ENCODE measurements at regions not wholly inside any gene's neighbourhood (a gene's known extent, or its start where the extent isn't known, plus 50 kb on each side); places are given as distances from the start of the nearest gene placed in this dataset.

DNA sequence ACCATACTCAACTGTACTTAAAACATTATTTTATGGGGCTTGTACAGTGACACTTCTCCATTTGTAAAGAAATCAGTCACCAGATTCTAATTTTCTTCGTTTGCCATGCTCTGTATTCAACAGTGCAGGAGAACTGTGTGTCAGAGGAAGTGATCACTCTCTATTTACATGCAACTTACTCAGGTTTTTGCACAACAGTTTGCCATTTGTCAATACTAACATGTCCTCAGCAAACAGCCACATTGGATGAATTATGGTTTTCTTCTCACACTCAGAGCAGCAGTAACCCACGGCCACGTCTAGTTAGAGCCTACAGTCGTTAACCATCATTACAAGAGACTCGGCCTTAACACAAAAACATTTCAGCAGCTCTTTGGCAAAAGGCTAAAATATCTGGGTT is 69.2 kb upstream of the SP4 start:
- H3K27ac Mint-ChIP-seq: peak overlapping the region; percentile 78
- 60% methylated on average over 5 of the region's 5 CpGs for WGBS (ENCODE audit: insufficient coverage)
- H3K27me3 Mint-ChIP-seq (ENCODE audit: low read depth in 2 of 2): no peaks in the 10 kb centered on the region

DNA sequence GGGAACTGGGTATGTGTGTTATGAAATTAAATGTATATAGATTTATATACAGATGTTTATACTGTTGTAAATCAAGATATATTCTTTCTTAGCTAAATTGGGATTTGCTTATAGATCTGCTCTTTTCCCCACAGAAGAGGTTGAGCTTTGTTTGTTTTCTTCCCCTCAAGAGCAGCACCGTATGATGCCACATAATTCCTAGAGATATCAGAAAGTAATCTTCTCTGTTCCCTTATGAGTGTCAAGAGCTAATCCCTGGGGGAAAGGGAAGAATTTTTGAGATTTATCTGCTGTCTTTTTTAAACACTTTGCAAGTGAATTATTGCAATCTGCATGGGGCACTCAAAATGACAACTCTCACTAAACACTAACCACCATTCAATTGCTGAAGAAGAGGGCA is 68.7 kb upstream of the SP4 start:
- Mint-ChIP-seq H3K9me3 (no peaks in the 10 kb centered on the region), H3K4me1 (peaks cover 70 to 78% of the 10 kb centered on the region in 2 donors), H3K27me3 (ENCODE audit: low read depth in 2 of 2) (no peaks in the 10 kb centered on the region), H3K36me3 (no peaks in the 10 kb centered on the region), H3K27ac (peak overlapping the region; percentile 78), H3K4me3 (peak overlapping the region; percentile 1)
- peaks cover 37% of the 10 kb centered on the region for H3K4me1 ChIP-seq (ENCODE audit: control insufficient read depth, insufficient read depth, low read length)
- peak overlapping the region; percentile 8 for H3K27ac ChIP-seq (ENCODE audit: low read length)
- no peak overlapping the region for H3K4me3 ChIP-seq (ENCODE audit: low read length)
- WGBS (ENCODE audit: insufficient coverage): no CpG with 5 or more reads among the region's 1 CpG
- no peaks in the 10 kb centered on the region for H3K36me3 ChIP-seq (ENCODE audit: control insufficient read depth, insufficient read depth, low read length)
- ATAC-seq (no peak), DNase-seq (no peak)
- no peak for TF ChIP-seq CTCF (IDR thresholded peaks at IDR 0.05)
- H3K27me3 ChIP-seq (ENCODE audit: control insufficient read depth, insufficient read depth, low read length): no peaks in the 10 kb centered on the region
- intact Hi-C loops (cut with micrococcal nuclease): loop anchor here (5.0 kb wide), 1 partner anchor 68 kb away; the partner anchor contains the start of gene SP4
- H3K9me3 ChIP-seq (ENCODE audit: control insufficient read depth, insufficient read depth, low read length): no peaks in the 10 kb centered on the region

More for the DNA sequence above, 69.2 kb upstream of the SP4 start:
- Mint-ChIP-seq H3K4me3 (peak overlapping the region; percentile 18), H3K9me3 (no peaks in the 10 kb centered on the region), H3K36me3 (no peaks in the 10 kb centered on the region), H3K4me1 (peaks cover 76 to 83% of the 10 kb centered on the region in 2 donors)
- H3K36me3 ChIP-seq (ENCODE audit: control insufficient read depth, insufficient read depth, low read length): no peaks in the 10 kb centered on the region
- H3K4me1 ChIP-seq (ENCODE audit: control insufficient read depth, insufficient read depth, low read length): peaks cover 42% of the 10 kb centered on the region
- no peak overlapping the region for H3K4me3 ChIP-seq (ENCODE audit: low read length)
- intact Hi-C loops (cut with micrococcal nuclease): loop anchor here (5.0 kb wide), 1 partner anchor 69 kb away; the partner anchor contains the start of gene SP4
- DNase-seq (no peak), ATAC-seq (peak in 2 of 3 donors; percentile 20 to 38)
- TF ChIP-seq CTCF (IDR thresholded peaks at IDR 0.05): no peak
- no peaks in the 10 kb centered on the region for H3K9me3 ChIP-seq (ENCODE audit: control insufficient read depth, insufficient read depth, low read length)
- no peaks in the 10 kb centered on the region for H3K27me3 ChIP-seq (ENCODE audit: control insufficient read depth, insufficient read depth, low read length)
- peak overlapping the region; percentile 11 for H3K27ac ChIP-seq (ENCODE audit: low read length)

DNA sequence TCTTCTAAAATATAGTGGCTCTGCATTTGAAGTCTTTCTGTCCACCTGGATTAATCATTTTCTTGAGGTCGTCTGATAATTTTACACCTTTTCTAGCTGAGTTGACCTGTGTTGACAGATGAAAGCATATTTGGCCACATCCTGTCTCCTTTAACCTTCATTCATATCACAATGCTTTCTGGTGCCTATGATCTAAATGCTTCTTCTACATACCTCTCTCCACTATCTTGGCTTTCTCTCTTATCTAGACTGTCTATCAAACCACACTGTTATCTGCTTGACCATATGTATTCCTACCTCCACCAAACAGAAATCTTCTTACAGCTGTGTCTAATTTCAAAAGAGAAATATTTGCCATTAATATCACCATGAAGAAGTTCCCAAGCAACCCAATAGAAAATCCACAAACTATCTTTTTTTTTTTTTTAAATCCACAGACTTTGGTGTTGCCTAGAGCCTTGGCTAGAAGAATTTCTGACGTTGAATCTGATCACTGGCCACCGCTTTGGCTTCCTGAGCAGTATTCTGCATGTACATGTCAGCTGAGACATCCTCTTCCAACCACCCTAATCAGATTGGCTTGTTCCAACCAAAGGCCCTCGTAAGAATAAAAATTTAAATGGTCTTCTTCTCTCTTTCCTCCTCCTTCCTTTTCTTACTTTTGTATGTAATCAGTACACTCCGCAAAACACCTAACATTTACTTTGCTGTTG is 66.3 kb upstream of the SP4 start:
- Histone ChIP-seq H3K9me3 (ENCODE audit: control insufficient read depth, insufficient read depth, low read length) (no peaks in the 10 kb centered on the region), H3K4me3 (ENCODE audit: low read length) (no peak overlapping the region), H3K27ac (ENCODE audit: low read length) (no peak overlapping the region), H3K4me1 (ENCODE audit: control insufficient read depth, insufficient read depth, low read length) (peaks cover 20% of the 10 kb centered on the region), H3K36me3 (ENCODE audit: control insufficient read depth, insufficient read depth, low read length) (no peaks in the 10 kb centered on the region), H3K27me3 (ENCODE audit: control insufficient read depth, insufficient read depth, low read length) (no peaks in the 10 kb centered on the region)
- no peak for TF ChIP-seq CTCF (IDR thresholded peaks at IDR 0.05)
- WGBS (ENCODE audit: insufficient coverage): 33% methylated on average over 4 of the region's 5 CpGs
- H3K9me3 Mint-ChIP-seq: no peaks in the 10 kb centered on the region
- intact Hi-C loops (cut with micrococcal nuclease): no loop called here
- peak overlapping the region; percentile 54 for H3K4me3 Mint-ChIP-seq
- ATAC-seq: peak; percentile 59 to 90 (median 69)
- H3K27ac Mint-ChIP-seq: peak overlapping the region; percentile 72 to 78
- no peaks in the 10 kb centered on the region for H3K27me3 Mint-ChIP-seq (ENCODE audit: low read depth in 2 of 2)
- peaks cover 59 to 62% of the 10 kb centered on the region in 2 donors for H3K4me1 Mint-ChIP-seq
- no peaks in the 10 kb centered on the region for H3K36me3 Mint-ChIP-seq
- no peak for DNase-seq
